CD4-positive, alpha-beta T cell treated with Interleukin-15 for 4 hours (primary cell): ENCODE measurements at regions not wholly inside any gene's neighbourhood (a gene's known extent, or its start where the extent isn't known, plus 50 kb on each side); places are given as distances from the start of the nearest gene placed in this dataset.

ENCODE experiments used
- DNase-seq: peaks from one replicate; pipeline ENCODE4 v3.0.0-alpha.2; 2020; ENCODE audit warnings: low spot score

DNA sequence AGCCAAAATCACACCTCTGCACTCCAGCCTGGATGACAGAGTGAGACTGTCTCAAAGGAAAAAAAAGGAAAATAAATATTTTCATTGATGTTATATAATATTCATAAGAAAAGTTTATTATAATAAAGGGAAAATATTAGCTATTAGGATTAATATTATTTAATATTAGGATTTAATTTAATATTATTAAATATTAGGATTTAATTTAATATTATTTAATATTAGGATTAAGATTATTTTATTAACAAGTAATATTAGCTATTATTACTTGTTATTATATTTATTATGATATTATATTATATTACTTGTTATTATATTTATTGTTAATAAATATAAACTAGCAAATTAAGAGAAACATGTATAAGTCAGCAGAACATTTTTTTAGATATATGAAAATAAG is 518.1 kb downstream of the FSCB start:
- DNase-seq: no peak

DNA sequence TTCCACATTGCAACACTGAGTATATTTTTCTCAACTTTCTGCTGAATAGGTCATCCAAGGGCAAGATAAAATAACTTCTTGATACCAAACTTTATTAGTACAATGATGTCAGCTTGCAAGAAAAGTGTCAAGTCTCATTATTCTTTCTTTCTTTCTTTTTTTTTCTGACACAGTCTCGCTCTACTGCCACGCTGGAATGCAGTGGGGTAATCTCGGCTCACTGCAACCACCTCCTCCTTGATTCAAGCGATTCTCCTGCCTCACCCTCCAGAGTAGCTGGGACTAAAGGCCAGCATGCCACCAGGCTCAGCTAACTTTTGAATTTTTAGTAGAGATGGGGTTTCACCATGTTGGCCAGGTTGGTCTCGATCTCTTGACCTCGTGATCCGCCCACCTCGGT is 523.4 kb downstream of the FSCB start:
- no peak for DNase-seq

DNA sequence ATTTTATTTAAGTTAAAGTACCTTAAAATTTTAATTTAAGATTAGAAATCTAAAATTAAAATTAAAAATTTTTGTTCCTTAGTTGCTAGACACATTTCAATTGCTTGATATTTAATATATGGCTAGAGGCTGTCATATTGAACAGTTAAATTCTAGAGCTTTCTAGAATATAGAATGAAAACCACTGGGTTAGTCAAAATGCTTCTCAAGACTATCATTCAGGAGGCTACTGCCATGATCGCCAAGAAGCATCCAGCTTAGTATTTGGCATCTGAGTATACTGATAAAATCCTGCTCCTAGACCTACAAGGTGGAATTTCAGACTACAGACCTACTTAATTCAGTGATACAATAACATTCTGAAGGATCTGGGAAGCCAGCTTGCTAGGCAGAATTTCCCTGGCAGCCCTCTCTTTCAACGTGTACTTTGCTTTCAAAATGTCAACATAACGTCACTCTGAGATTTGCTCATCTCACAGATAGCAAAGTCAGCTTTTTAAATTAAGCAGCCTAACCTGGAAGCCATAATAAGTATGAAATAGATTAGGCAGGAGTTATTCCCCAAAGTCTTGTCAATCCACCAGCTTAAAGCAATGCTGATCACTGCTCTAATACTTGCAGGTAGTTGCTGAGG is 525.8 kb downstream of the FSCB start:
- no peak for DNase-seq

DNA sequence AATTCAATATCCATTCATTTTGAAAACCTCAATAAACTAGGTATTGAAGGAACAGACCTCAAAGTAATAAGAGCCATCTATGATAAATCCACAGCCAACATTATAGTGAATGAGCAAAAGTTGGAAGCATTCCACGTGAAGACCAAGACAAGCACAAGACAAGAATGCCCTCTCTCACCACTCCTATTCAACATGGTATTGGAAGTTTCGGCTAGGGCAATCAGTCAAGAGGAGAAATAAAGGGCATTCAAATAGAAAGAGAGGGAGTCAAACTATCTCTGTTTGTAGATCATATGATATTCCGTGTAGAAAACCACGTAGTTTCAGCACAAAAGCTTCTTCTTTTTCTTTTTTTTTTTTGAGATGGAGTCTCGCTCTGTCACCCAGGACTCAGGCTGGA is 550.3 kb downstream of the FSCB start:
- DNase-seq: no peak

DNA sequence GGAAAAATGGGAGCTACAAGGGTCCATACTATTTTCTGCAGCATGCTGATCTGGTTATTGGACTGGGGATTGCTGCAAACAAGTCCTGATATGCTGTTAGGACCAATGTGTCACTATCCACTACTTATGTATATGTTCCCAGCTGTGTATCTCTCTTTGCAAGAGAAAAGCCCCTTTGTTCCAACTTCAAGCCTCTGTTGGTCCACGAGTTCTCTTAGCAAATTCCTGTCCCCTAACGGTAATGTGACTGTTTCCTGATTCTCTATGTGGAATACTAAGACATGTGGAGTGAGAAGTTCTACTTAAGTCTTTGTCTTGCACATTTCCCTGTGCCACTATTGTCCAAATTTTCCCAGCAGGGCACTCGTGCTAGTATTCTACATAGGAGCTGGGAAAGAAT is 557.7 kb downstream of the FSCB start:
- no peak for DNase-seq

DNA sequence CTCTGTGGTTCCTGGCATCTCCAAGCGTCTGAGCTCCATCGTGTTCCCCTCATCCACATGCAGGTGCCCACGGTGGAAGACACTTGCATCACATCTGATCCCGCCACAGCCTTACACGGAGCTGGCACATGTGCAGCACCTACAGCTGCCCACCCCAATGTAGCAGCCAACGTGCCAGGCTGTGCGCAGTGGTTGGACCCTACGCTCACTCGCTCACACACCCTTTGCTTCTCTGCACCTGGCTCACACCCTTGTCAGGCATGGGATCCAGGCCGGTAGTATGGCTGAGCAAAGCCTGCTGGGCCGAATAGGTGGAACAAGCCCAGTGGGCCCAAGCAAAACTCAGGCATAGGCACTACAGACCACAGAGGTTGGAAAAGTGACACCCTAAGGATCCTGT is 567.2 kb downstream of the FSCB start:
- DNase-seq: no peak

DNA sequence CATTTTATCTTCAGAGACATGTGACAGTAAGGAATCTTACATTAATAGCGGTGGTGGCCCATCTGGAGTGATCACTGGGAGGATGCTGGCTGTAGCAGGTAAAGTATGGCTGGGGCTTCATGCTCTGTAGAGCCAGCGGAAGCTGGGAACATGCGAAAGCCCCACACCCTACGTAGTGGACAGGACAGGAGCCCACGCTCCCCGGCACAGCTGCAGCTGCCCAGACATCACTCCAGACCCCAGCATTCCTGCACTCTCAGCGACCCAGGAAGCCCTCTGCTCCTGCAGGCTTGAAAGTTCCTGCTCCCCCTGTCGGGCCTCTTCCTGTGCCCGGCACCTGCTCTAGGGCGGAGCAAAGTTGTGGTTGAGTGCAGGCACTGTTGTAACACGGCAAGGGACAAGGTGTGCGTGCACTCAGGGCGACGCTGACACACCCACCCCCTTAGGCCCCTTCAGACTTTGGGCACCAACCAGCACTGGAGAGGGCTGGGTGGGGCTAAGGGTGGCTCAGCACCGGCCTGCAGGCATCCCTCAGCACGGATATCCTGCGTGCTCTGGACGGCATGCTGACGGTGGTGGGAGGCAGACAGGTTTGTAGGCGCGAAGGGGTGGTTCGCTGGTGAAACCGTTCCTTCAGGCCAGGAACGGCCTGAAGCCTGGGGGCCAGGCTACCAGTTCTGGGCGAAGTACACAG is 568.3 kb downstream of the FSCB start:
- DNase-seq: no peak

DNA sequence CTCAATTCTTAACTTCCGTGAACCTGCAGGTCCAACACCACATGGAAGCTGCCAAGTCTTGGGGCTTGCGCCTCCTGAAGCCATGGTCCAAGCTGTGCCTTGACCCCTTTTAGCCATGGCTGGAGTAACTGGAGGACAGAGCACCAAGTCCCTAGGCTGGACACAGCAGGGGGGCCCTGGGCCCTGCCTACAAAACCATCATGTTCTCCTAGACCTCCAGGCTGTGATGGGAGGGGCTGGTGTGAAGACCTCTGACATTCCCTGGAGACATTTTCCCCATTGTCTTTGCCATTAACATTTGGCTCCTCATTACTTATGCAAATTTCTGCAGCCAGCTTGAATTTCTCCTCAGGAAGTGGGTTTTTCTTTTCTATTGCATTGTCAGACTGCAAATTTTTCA is 570.1 kb downstream of the FSCB start:
- DNase-seq: no peak

DNA sequence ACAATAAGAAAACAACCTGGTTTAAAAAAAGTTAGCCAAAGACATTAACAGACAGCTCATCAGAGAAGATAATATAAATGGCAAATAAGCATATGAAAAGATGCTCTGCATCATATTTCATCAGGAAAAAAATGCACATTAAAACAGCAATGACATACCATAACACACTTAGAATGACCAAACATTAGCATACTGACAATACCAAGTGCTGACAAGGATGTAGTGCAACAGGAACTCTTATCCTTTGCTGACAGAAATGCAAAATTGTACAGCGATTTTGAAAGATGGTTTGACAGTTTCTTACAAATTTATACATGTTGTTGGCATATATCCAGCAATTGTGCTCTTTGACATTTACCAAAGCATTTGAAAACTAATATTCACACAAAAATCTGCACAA is 573.0 kb downstream of the FSCB start:
- DNase-seq: no peak

DNA sequence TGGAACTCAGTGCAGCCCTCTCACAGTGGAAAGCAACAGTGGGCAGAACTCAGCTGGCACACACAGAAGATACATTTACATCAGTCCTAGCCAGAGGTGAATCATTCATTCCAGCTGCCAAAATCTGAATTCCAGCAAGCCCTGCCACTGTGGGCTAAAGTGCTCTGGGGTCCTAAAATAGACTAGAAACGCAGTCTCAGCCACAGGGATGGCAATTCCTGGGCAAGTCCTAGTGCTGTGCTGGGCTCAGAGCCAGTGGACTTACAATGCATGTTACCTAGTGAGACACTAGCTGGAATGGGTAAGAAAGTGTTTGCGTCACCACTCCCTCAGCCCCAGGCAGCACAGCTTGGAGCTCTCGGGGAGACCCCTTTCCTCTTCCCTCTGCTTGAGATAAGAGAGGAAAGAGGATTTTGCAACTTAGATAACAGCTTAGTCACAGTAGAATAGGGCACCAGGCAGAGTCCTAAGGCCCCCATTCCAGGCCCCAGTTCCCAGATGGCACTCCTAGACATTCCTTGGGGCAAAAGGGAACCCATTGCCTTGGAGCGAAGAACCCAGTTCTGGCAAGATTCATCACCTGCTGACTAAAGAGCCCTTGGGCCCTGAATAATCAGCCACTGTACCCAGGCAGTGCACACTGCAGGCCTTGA is 592.9 kb downstream of the FSCB start:
- DNase-seq: no peak

DNA sequence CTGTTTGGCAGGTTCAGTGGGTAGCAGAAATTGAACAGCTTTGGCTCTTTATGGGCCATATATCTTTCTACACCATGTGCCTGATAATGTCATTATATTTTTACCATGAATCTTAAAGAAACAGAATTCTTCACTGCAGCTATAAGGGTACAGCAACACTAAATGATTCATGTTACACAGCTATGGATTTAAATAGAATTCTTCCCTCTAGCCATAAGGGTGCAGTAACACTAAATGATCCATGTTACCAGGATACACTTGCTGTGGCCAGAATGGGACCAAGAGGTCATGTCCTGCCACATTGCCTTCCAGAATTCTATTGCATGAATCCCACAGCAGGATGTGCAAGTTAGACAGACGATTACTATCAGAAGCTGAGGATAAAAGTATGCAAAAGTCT is 603.9 kb downstream of the FSCB start:
- DNase-seq: no peak

DNA sequence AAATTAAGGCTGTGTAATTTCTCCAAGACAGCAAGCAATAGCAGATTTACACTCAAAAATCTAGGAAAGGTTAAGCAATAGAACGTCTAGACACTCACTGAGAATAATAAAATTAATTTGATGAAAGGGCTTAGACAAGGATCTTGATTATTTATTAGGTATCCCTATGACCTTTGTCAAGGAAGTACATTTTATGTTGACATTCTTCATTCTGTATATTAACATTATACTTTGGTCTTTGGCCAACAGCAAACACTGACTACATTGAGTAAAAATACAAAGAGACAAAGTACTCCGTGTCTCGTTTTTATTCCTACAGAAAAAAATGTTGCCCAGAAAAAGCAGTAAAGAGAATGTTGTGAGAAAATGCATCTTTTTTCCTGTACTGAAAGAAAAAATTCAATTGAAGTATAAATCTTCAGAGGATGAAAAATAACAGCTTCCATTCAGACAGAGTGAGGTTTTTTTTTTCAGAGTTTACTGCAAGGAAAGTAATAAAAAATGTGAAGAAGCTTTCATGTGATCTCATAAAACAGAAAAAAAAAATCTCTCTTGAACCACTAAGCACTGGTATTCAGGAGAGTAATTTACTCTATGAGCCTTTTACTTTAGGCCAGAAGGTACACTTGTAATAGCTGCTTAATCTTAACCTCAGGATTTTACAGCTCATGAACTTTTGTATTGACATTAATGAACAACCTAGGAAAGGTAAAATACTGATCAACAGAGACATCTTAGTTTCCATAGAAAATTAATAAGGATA is 605.0 kb downstream of the FSCB start:
- DNase-seq: no peak

DNA sequence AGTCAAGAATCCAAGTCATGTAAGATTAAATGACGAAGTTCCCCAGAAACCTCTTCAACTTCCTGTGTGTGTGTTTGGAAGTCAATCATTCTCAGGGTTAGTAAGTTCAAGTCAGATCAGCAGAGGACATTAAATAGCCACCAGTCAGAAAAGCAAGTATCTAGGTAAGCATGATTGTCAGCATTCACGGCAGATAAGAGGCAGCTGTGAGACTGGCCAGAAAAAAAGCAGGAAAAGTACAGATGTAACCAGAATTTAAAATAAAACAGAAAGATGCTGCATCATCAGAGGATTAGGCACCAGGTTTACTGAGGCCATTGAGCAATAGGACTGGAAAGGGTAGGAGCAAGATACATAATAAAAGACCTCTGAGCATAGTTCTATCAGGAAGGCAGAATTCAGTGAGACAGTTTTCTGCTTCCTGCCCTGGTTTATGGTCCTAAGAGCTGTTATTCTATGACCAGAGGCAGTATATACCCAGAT is 606.9 kb downstream of the FSCB start:
- DNase-seq: no peak

DNA sequence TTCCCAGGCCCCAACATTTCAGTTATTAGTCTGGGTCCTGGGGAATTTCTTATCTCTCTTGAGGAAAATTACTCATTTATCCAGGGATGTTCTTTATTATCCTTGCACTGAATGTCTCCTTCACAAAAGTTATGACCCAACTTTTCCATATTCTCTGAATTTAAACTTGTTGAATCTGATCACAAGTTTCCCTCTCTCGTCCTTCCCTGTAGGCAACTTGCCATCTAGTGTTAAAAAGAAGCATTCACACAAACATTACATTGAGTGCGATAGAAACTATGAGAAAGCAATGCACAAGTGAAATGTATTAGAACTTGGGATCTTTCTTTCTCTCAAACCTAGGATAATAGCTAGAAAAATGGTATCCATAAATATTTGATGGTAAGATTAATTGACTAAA is 608.4 kb downstream of the FSCB start:
- DNase-seq: no peak

DNA sequence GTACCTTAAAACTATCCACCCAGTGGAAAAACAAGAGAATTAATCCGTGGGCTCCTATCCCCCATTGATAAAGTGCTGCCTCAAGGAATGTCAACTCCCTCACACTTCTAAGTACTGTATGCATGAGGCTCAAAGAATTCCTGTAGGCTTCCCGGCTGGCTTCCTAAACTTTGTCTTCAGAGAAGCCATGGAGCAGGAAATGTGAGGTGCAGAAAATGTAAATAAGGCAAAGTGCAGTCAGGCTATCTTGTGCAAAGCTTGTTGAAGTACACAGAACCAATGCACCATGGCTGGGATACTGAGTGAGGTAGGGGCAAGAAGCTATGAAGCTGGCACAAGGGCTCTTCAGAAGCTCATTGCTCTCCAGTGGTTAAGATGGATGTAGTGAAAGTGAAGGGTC is 611.0 kb downstream of the FSCB start:
- DNase-seq: no peak

DNA sequence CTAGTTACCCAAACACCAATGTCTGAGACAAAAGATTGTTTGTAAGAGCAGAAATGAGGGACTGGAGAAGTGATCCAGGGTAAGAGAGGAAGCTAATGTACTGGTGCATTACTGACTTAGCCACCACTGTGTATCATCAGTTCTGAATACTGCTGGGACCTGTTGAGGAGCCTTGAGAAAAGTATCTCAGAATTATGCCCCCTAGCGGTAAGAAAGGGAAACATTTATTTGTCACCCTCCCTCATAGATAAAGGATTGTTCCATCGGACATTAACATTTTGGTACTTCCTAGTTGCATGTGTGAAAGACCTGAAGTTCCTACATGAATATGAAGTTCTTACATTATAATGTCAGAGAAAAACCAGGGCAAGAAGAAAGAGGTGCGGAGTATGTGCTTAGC is 612.5 kb downstream of the FSCB start:
- no peak for DNase-seq

DNA sequence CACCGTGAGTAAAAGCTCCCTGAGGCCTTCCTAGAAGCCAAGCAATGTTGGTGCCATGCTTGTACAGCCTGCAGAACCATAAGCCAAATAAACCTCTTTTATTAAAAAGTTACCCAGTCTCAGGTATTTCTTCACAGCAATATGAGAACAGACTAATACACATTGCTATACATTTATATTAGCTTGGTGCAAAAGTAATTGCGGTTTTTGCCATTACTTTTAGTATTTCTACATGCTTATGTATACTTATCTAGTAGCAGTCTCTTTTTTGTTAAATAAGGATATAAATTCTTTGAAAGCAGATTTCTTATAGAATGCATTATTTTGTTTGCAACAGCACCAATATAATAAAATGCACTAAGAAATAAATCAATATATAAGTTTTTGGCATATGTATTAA is 619.6 kb downstream of the FSCB start:
- DNase-seq: no peak

DNA sequence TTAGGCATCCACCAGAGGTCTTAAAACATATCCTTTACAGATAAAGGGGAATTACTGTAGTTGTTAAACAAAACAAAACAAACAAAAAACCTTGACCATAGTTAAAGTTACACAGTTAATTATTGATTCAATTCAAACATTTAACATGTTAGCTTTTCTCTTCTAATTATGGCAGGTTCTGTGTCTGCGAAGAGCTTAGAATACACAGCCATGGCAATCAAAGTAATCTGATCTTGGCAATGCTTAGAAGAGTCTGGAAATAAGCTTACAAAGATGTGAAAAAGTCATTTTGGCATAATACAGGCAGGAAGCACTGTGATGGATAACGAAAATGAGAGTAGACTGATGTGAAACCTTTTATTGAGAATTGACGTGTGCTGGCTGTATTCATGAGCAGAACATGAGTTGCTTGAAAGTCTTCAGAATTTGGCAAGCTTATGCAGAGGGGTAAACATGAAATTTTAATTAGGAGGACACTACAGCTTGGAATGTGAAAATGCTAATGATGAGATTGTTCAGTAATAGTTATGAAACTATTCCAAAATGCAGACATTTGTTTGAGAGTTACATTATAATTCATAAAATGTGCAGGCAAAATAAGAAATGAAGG is 629.6 kb downstream of the FSCB start:
- no peak for DNase-seq

DNA sequence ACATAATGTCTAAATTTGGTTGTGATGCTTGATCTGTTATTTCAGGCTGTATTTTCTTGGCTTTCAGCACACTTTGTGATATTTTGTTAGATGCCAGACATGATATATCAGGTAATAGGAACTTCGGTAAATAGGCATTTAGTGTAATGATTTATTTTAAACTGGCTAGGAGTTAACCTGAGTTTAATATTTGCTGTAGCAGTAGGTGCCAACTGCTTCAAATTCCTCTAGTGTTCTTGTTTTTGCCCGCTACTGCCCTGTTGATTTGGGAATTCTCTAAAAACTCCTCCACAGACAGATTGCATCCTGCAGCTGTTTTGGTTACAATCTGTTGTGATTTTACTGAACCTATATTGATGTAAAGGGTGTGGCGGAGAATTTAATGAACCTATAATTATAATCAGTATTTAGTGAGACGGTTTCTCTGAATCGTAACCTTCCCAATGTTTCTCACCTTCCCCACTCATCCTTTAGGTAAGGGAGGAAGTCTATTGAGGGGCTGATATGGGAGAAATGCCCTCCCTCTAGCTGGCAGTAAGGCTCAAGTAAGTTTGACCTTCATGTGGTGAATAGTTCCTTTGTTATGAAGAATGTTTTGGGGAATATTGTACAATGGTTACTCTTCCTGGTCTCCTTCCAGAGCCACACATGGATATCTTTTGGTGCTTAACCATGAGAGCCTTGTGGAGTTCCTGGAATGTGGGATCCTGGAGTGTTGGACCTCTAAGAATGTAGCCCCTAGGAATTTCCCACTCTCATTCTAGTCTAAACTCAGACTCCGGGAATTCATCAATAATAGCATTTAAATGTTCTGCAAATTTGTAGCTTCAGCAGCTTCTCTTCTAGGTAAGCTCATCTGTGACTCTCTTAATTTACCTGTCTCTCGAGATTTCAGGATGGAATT is 634.1 kb downstream of the FSCB start:
- no peak for DNase-seq

DNA sequence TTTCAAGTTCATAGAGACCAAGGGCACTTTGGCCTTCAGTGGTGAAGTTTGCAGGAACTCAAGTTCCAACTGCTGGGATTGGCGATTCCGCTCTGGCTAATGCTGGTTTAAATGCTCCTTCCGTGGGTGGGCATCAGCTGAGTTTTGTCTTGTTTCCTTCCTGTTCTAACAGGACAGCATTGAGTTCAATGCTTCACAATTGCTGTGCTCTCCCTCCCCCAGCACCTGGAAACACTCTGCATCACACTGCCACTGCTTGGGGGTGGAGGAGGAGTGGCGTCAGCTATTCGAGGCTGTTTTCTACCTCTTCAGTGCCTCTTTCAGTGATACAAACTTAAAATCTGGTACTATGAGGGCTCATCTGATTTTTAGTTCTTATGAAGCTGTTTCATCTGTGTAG is 634.9 kb downstream of the FSCB start:
- no peak for DNase-seq

DNA sequence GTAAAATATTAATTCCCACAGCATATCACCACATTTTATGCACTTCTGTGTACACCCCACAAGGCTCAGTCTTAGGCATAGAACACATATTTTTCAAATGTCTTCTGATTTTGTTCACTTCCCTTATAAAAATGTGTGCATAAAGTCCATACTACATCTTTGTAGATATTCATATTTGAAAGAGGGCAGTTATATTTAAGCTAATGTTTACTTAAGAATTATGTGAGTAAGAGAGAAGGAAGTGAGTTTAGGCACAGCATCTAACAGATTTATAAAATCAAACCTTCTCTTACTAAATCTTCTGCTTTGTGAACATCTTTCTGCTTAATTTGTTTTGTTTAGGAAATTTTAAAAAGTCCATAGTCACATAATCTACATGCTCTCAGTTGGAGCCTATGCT is 648.1 kb downstream of the FSCB start:
- DNase-seq: no peak
